Activated naive CD8-positive, alpha-beta T cell (primary cell): ENCODE measurements at regions not wholly inside any gene's neighbourhood (a gene's known extent, or its start where the extent isn't known, plus 50 kb on each side); places are given as distances from the start of the nearest gene placed in this dataset.
"Not testable (repeated sequence)": the region's sequence is repeated elsewhere in the genome, so short reads cannot be mapped to it uniquely, and the experiment has no call there.

Source experiments
- H3K27ac Mint-ChIP-seq: one replicate; pipeline ENCODE4 v1.8.0; 2021; ENCODE audit warnings: mixed read lengths
- H3K27me3 Mint-ChIP-seq: one replicate; pipeline ENCODE4 v1.8.0; 2021; ENCODE audit warnings: mixed read lengths
- H3K36me3 Mint-ChIP-seq: one replicate; pipeline ENCODE4 v1.8.0; 2021; ENCODE audit warnings: mixed read lengths
- H3K4me1 Mint-ChIP-seq: one replicate; pipeline ENCODE4 v1.8.0; 2021; ENCODE audit warnings: low read depth, mixed read lengths
- H3K4me3 Mint-ChIP-seq: one replicate; pipeline ENCODE4 v1.8.0; 2021; ENCODE audit warnings: mild to moderate bottlenecking, mixed read lengths
- H3K9me3 Mint-ChIP-seq: one replicate; pipeline ENCODE4 v1.8.0; 2021; ENCODE audit warnings: low read depth, mixed read lengths

DNA sequence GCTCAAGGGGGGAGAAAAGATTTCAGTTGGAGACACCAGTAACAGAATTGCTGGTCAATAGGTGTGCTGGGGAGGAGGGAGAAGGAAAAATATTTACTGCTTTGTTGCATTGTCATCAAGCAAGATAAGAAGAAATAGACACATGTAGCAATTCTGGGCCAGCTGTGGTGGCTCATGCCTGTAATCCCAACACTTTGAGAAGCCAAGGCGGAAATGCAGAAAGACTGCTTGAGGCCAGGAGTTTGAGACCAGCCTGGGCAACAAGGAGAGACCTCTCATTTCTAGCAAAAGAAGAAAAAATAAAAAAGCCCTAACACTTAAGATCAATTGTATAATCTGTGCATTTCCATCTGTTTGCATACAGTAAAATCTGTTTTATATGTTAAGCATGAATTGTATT is 126.6 kb downstream of the ZFP64 start:
- peaks cover 4% of the 10 kb centered on the region for H3K36me3 Mint-ChIP-seq
- H3K4me3 Mint-ChIP-seq = no peak overlapping the region
- H3K4me1 Mint-ChIP-seq = no peaks in the 10 kb centered on the region
- H3K27ac Mint-ChIP-seq = no peak overlapping the region
- no peaks in the 10 kb centered on the region for H3K9me3 Mint-ChIP-seq
- no peaks in the 10 kb centered on the region for H3K27me3 Mint-ChIP-seq

DNA sequence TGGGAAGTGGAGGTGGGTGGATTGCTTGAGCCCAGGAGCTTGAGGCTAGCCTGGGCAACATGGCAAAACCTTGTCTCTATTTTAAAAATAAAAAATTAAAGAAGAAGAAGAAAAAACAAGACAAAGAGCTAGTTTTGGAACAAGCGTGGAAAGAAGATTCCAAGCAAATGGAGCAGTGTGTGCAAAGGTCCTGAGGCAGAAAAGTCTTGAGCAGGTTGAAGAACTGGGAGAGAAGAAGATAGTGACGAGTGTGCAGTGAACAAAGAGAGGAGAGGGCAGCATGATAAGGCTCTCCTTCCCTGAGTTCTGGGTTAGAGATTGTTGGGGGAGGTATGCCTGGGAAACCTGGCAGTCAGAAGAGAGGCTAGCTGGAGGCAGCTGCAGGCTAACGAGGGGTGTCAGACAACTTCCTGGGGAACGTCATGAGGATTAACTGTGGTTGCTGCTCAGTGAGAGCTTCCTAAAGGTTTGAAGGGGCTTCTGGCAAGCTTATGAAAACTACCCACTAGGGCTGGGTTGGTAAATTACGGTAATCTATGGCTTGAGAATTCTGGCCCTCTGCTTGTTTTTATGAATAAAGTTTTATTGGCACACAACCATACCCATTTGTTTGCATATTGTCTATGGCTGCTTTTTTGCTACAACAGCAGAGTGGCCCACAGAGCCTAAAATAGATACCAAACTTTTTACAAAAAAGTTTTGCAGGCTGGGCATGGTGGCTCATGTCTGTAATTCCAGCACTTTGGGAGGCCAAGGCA is 128.9 kb downstream of the ZFP64 start:
- H3K36me3 Mint-ChIP-seq = peaks cover 4% of the 10 kb centered on the region
- no peak overlapping the region for H3K4me3 Mint-ChIP-seq
- no peak overlapping the region for H3K27ac Mint-ChIP-seq
- no peaks in the 10 kb centered on the region for H3K9me3 Mint-ChIP-seq
- no peaks in the 10 kb centered on the region for H3K4me1 Mint-ChIP-seq
- H3K27me3 Mint-ChIP-seq = no peaks in the 10 kb centered on the region

DNA sequence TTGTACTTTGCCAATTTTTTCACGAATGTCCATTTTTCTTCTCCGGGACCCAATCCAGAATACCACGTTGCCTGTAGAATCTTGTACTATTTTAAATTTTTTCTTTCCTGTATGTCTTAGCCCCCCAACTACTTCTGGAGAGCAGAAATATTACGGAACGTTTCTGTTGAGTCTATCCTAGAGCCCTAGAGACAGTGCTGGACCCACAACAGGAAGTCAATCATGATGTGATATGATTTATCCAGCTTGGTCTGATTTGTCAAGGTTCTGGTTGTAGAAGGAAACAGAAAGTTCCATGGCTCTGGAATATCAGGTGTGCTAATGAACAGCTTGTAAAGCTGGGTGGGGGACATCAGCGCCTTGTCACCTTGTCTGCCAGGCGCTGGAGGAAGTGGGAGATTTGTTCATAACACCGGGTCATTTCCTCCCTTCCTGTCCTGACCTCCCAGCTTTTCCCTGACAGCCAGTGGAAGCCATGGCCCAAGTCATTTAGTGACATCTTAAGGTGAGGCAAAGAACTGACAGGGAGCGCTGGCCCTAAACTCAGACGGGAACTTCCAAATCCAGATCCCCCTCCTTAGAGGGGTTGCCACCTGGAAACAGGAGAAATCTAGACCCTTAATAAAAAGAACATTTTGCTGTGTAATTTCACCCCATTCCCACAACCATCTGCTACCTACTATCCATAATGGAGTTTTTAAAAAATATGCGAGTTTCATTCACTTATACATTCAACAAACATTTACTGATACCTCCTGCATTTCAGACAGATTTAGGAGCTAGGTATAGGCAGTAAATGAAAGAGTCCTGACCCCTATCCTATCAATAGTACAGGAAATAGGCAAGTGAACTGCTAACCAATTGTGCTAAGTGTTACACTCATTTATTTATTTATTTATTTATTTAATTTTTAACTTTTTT is 130.5 kb downstream of the ZFP64 start:
- Mint-ChIP-seq H3K27me3 (no peaks in the 10 kb centered on the region), H3K9me3 (peaks cover 8% of the 10 kb centered on the region), H3K36me3 (peaks cover 12% of the 10 kb centered on the region), H3K4me1 (no peaks in the 10 kb centered on the region), H3K4me3 (no peak overlapping the region), H3K27ac (no peak overlapping the region)

DNA sequence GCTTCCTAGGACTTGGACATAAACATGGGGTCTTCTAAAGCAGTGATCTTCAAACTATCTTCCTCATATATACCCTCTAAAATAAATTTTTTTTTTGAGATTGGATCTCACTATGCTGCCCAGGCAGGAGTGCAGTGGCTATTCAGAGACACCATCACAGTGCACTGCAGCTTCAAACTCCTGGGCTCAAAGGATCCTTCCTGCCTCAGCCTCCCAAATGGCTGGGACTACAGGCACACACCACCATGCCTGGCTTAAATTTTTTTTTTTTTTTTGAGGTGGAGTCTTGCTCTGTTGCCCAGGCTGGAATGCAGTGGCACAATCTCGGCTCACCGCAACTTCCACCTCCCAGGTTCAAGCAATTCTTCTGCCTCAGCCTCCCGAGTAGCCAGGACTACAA is 134.4 kb downstream of the ZFP64 start:
- not testable (repeated sequence) for H3K4me3 Mint-ChIP-seq, H3K4me1 Mint-ChIP-seq, H3K27me3 Mint-ChIP-seq, H3K27ac Mint-ChIP-seq
- Mint-ChIP-seq H3K36me3 (peaks cover 11% of the 10 kb centered on the region), H3K9me3 (peaks cover 12% of the 10 kb centered on the region)

DNA sequence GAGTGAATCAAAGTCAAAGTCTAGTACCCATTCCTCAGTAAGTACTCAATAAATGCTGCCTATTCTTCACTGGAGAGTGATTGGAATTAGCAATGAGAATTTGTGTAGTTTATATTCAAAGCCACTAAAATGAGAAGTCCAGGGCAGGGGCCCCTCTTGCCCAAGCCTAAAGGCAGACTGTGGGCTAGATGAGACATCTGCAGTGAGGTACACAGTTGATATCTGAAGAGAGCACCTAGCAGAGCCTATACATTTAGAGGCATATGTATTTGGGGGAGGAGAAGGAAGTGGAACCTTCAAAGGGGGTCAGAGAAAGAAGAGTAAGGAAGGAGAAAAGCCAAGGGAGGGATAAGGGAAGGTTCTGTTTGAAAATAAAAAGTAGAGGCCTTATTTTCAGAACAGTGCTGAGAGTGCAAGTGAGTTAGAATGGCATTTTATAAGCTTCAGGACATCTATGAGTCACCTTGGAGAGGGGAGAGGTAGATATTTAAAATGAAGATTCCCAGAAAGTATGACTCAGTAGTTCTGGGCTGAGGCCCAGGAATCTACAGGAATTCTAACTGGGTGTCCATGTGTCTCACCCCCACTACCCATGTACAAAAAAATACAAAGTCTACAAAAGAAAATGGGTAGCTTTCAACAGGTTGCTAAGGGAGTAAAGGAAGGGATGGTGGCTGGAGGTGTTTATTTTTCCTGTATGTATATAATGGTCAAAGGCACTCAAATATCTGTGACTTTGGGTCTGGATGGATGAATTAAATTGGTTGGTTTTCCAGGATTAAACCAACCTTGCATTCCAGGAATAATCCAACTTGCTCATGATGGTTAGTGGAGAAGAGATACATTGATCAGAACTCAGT is 135.1 kb downstream of the ZFP64 start:
- Mint-ChIP-seq H3K36me3 (peaks cover 11% of the 10 kb centered on the region), H3K9me3 (peaks cover 12% of the 10 kb centered on the region), H3K4me1 (no peaks in the 10 kb centered on the region), H3K4me3 (no peak overlapping the region), H3K27me3 (no peaks in the 10 kb centered on the region), H3K27ac (no peak overlapping the region)

DNA sequence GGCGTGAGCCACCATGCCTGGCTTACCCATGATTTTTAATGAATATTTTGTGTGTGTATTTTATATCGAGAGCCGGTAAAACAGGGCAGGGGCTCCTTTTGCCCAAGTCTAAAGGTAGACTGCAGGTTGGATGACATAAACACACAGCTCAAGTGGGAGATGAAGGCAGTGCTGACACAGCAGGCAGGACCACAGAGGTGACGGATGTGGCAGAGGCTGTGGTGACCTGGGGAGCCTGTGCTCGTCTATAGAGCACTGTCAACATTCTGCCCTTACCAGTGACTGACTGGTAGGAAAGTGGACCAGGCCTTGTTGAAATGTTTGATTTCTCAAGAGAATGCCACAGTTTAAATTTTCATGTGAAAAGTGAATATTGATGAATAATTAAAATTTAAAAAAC is 137.5 kb downstream of the ZFP64 start:
- no peak overlapping the region for H3K27ac Mint-ChIP-seq
- no peak overlapping the region for H3K4me3 Mint-ChIP-seq
- peaks cover 12% of the 10 kb centered on the region for H3K9me3 Mint-ChIP-seq
- H3K4me1 Mint-ChIP-seq = peaks cover under 1% of the 10 kb centered on the region
- peaks cover 1% of the 10 kb centered on the region for H3K27me3 Mint-ChIP-seq
- peaks cover 11% of the 10 kb centered on the region for H3K36me3 Mint-ChIP-seq

DNA sequence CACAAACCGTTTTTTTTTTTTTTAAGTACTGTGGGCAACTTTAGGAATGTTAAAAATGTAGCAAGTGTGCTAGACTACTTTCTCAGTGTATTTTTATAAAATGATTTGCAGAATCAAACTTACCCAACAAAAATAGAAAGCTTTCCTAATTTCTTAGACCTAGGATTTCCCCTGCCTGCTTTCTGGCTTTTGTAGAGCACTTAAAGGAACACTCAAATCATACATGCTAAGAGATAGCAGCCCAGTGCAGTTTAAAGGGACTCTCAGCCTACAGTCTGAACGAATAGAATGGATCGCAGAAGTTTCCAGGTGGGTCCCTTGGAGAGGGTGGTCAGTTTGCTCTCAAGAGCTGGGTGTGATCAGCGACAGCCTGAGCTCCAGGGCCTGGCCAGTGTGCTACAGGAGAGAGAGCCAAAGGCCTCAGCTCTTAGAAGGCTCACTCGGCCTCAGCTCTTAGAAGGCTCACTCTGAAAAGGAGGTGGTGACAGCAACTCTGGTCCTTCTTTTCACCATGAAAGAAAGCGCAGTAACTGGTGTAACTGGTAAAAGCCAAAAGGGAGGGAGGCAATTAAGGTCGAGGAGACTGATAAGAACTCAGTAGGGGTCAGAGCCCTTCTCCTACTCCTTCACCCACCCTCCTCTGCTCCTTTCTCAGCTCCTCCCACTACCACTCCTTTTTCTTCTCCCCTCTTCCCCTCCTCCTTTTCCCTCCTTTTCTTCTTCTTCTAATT is 142.4 kb downstream of the ZFP64 start:
- H3K27ac Mint-ChIP-seq = no peak overlapping the region
- H3K4me3 Mint-ChIP-seq = no peak overlapping the region
- H3K9me3 Mint-ChIP-seq = no peaks in the 10 kb centered on the region
- H3K27me3 Mint-ChIP-seq = peaks cover 1% of the 10 kb centered on the region
- no peaks in the 10 kb centered on the region for H3K36me3 Mint-ChIP-seq
- peaks cover 18% of the 10 kb centered on the region for H3K4me1 Mint-ChIP-seq

DNA sequence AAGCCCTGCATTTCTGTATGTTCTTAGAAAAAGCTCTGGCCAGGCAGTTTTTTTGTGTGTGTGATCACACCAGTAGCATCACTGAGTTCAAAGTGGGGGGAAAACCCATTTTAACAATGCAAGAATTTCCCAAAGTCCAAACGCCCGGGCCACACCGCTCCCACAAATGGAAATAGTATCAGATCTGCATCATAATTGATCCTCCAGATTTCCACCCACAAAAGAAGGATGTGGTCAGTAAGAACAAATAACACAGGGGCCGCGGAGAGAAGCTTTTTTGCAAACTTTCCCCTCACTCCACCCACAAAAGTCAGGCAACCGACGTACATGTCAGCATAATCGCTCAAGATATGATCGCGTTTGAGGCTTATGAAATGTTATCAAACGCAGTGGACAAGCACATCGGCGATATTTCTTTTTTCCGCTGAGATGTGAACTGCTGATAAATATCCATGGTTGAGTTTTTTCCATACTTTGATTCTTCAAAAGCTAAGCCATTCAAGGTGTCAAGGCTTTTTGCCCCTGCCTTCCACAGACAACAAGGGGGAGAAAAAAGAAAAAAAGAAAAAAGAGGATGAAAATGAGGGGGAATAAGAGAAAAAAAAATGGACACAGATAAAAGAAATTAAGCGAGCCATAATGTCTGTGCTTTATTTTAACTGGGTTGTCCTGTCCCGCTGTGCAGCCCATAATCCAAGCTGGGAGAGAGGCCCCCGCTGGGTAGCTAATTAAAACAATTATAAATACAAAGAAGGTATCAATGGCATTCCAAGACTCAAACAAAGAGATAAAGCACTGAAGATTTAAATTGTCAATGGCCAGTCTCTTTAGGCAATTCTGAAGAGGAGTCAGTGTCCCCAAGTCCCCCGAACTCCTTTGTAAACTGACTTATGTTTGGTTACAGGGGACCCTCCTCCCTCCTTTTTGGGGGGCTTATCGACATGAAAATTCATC is 143.5 kb downstream of the ZFP64 start:
- peaks cover 18% of the 10 kb centered on the region for H3K4me1 Mint-ChIP-seq
- no peaks in the 10 kb centered on the region for H3K9me3 Mint-ChIP-seq
- peak overlapping the region; percentile 34 for H3K27ac Mint-ChIP-seq
- H3K27me3 Mint-ChIP-seq = peaks cover 1% of the 10 kb centered on the region
- peak overlapping the region; percentile 46 for H3K4me3 Mint-ChIP-seq
- no peaks in the 10 kb centered on the region for H3K36me3 Mint-ChIP-seq

DNA sequence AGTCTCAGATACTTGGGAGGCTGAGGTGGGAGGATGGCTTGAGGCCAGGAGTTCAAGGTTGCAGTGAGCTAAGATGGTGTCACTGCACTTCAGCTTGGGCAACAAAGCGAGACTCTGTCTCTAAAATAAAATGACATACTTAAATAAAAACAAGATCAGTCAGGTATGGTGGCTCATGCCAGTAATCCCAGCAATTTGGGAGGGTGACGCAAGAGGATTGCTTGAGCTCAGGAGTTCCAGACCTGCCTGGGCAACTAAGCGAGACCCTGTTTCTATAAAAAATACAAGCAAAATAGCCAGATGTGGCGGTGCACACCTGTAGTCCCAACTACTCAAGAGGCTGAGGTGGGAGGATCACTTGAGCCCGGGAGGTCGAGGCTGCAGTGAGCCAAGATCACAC is 149.6 kb downstream of the ZFP64 start:
- no peaks in the 10 kb centered on the region for H3K4me1 Mint-ChIP-seq
- no peak overlapping the region for H3K4me3 Mint-ChIP-seq
- H3K27me3 Mint-ChIP-seq = no peaks in the 10 kb centered on the region
- H3K36me3 Mint-ChIP-seq = no peaks in the 10 kb centered on the region
- no peak overlapping the region for H3K27ac Mint-ChIP-seq
- H3K9me3 Mint-ChIP-seq = no peaks in the 10 kb centered on the region

DNA sequence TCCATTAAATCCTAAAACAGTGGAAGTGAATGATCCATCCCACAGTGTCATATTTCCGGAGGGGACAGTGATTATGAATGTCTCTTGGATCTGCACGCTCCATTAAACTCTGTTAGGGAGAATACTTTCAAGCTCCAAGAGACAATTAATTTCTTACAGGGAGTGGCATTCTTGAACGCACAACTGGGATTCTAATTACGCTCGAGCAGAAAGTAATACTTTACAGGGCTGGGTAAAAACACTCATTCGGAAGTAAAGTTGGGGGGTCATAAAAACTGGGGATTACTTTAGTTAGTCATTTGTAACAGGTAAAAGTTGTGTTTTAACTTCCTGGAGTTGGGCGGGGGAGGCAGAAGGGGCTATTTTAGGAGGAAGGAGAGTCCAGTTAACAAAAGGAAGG is 151.8 kb downstream of the ZFP64 start:
- Mint-ChIP-seq H3K27ac (no peak overlapping the region), H3K4me1 (no peaks in the 10 kb centered on the region), H3K27me3 (no peaks in the 10 kb centered on the region), H3K4me3 (no peak overlapping the region), H3K36me3 (no peaks in the 10 kb centered on the region), H3K9me3 (no peaks in the 10 kb centered on the region)

DNA sequence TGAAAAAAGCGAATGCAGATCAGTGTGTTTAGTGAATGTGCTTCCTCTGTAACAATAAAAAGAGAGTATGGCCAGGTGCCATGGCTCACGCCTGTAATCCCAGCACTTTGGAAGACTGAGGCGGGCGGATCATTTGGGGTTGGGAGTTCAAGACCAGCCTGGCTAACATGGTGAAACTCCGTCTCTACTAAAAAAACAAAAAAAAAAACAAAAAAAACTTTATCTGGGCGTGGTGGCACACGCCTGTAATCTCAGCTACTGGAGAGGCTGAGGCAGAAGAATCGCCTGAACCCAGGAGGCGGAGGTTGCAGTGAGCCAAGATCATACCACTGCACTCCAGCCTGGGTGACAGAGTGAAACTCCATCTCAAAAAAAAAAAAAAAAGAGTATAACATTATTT is 152.9 kb downstream of the ZFP64 start:
- not testable (repeated sequence) for H3K4me1 Mint-ChIP-seq, H3K36me3 Mint-ChIP-seq, H3K27ac Mint-ChIP-seq, H3K27me3 Mint-ChIP-seq, H3K4me3 Mint-ChIP-seq, H3K9me3 Mint-ChIP-seq

DNA sequence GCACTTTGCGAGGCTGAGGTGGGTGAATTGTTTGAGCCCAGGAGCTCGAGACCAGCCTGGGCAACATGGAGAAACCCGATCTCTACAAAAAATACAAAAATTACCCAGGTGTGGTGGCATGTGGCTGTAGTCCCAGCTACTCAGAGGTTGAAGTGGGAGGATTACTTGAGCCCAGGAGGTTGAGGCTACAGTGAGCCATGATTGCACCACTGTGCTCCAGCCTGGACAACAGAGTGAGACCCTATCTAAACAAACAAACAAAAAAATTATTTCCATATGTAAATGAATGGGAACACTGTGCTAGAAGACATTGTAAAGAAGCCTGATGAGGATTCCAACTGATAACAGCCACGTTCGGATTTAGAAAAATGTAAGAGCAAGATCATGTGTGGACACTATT is 154.2 kb downstream of the ZFP64 start:
- no peak overlapping the region for H3K27ac Mint-ChIP-seq
- no peaks in the 10 kb centered on the region for H3K4me1 Mint-ChIP-seq
- H3K36me3 Mint-ChIP-seq = no peaks in the 10 kb centered on the region
- no peak overlapping the region for H3K4me3 Mint-ChIP-seq
- no peaks in the 10 kb centered on the region for H3K9me3 Mint-ChIP-seq
- no peaks in the 10 kb centered on the region for H3K27me3 Mint-ChIP-seq

DNA sequence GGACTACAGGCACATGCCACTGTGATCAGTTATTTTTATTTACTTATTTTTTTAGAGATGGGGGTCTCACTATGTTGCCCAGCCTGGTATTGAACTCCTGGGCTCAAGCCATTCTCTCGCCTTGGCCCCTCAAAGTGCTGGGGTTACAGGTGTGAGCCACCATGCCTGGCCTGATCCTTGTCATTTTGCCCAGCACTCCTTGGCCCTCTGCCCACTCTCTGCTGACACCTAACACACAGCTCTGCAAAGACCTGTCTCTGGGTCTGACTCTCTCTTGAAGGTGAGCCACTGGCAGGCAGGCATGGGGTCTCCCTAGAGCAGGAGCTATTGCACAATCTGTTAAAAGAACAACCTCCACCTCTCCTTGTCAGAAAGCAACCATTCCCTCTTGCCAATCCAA is 155.6 kb downstream of the ZFP64 start:
- Mint-ChIP-seq H3K27ac (no peak overlapping the region), H3K9me3 (no peaks in the 10 kb centered on the region), H3K4me1 (peaks cover 12% of the 10 kb centered on the region), H3K4me3 (no peak overlapping the region), H3K27me3 (no peaks in the 10 kb centered on the region), H3K36me3 (no peaks in the 10 kb centered on the region)
